Uterus (tissue), 3 donors: ENCODE measurements at regions not wholly inside any gene's neighbourhood (a gene's known extent, or its start where the extent isn't known, plus 50 kb on each side); places are given as distances from the start of the nearest gene placed in this dataset.

Experiments
- DNase-seq, 2 donors: peaks; one replicate each; pipeline ENCODE4 v3.0.0-alpha.2; 2019 to 2020
- H3K27ac ChIP-seq, 2 donors: fragments of 200-600 bp; sonication (generic); 1 replicate in 1 of 2; 2 replicates in 1 of 2; pipeline ENCODE4 v1.5.1; 2016 to 2018
- H3K27me3 ChIP-seq, 2 donors: fragments of 200-600 bp; sonication (generic); one replicate each; pipeline ENCODE4 v1.5.1; 2018 to 2019; ENCODE audit warnings: control low read depth in 1 of 2
- H3K36me3 ChIP-seq, 2 donors: fragments of 200-600 bp; sonication (generic); one replicate each; pipeline ENCODE4 v1.5.1; 2019; ENCODE audit warnings: control low read depth in 1 of 2
- H3K4me1 ChIP-seq, 2 donors: fragments of 200-600 bp; sonication (generic); one replicate each; pipeline ENCODE4 v1.5.1; 2018 to 2019; ENCODE audit warnings: control low read depth in 1 of 2
- H3K4me3 ChIP-seq, 2 donors: fragments of 200-600 bp; sonication (generic); 1 replicate in 1 of 2; 2 replicates in 1 of 2; pipeline ENCODE4 v1.5.1; 2018 to 2019; ENCODE audit warnings: mild to moderate bottlenecking in 1 of 2
- H3K9me3 ChIP-seq, 2 donors: fragments of 200-600 bp; sonication (generic); one replicate each; pipeline ENCODE4 v1.5.1; 2019; ENCODE audit warnings: control low read depth in 1 of 2
- POLR2A ChIP-seq, 2 donors: fragments of 450-650 bp; IDR thresholded peaks; one replicate each; pipeline ENCODE4 v1.6.1; 2016; ENCODE audit warnings: antibody characterized with exemption in 2 of 2, mild to moderate bottlenecking in 1 of 2, moderate library complexity in 1 of 2
- intact Hi-C: fragments of 100-400 bp; cut with DNase I; formaldehyde crosslinking; loops from one replicate; pipeline ENCODE4 v1.15.1; 2023; ENCODE audit warnings: low total_unique reads
- TF ChIP-seq, protein P1 (sequence below), 4 experiments: fragments of 200-600 bp in 2 of 4; fragments of 450-650 bp in 2 of 4; sonication (generic) in 2 of 4; IDR thresholded peaks; one replicate each; pipeline ENCODE4 v1.5.1; 2016 to 2019; ENCODE audit warnings: antibody characterized with exemption in 4 of 4, mild to moderate bottlenecking in 2 of 4, moderate library complexity in 1 of 4
- donor health status: DM: yes; HTN: yes; CAD: no.

GRCh38 chr3:193801097-193801496, 208.1 kb downstream of the OPA1 start:
- intact Hi-C loops = no loop called here
- no peak overlapping the region for H3K4me3 ChIP-seq
- no peak for DNase-seq

GRCh38 chr3:193803288-193803687, 210.3 kb downstream of the OPA1 start:
- Histone ChIP-seq H3K4me1 (no peaks in the 10 kb centered on the region), H3K27me3 (no peaks in the 10 kb centered on the region), H3K9me3 (no peaks in the 10 kb centered on the region), H3K4me3 (no peak overlapping the region), H3K27ac (no peak overlapping the region), H3K36me3 (no peaks in the 10 kb centered on the region)
- intact Hi-C loops = no loop called here
- DNase-seq = no peak
- TF ChIP-seq, protein P1, sequence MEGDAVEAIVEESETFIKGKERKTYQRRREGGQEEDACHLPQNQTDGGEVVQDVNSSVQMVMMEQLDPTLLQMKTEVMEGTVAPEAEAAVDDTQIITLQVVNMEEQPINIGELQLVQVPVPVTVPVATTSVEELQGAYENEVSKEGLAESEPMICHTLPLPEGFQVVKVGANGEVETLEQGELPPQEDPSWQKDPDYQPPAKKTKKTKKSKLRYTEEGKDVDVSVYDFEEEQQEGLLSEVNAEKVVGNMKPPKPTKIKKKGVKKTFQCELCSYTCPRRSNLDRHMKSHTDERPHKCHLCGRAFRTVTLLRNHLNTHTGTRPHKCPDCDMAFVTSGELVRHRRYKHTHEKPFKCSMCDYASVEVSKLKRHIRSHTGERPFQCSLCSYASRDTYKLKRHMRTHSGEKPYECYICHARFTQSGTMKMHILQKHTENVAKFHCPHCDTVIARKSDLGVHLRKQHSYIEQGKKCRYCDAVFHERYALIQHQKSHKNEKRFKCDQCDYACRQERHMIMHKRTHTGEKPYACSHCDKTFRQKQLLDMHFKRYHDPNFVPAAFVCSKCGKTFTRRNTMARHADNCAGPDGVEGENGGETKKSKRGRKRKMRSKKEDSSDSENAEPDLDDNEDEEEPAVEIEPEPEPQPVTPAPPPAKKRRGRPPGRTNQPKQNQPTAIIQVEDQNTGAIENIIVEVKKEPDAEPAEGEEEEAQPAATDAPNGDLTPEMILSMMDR (IDR thresholded peaks at IDR 0.05) = no peak
- no peak for TF ChIP-seq POLR2A (IDR thresholded peaks at IDR 0.05)

More at GRCh38 chr3:193801097-193801496, 208.1 kb downstream of the OPA1 start:
- TF ChIP-seq POLR2A (IDR thresholded peaks at IDR 0.05) = no peak
- TF ChIP-seq, protein P1 (IDR thresholded peaks at IDR 0.05) = no peak
- no peaks in the 10 kb centered on the region for H3K9me3 ChIP-seq
- H3K36me3 ChIP-seq = no peaks in the 10 kb centered on the region
- no peaks in the 10 kb centered on the region for H3K27me3 ChIP-seq
- H3K4me1 ChIP-seq = no peaks in the 10 kb centered on the region
- H3K27ac ChIP-seq = no peak overlapping the region

DNA sequence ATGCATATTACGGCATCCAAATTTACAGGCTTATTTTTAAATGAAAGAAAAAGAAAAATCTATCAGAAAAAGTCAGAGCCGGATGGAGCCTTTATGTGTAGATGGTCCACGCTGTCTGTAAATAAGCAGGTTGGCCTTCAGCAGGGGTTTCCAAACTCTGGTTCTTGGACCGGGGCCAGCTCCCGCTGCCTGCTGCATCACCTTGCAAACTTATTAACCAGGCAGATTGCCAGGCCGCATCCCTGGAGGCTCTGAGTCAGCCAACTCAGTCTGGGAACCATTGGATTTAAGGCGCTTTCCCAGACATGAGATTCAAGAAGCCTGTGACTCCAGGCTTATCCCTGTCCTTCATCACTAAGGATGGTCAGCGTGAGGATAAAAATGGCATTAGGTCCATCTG, 212.4 kb downstream of the OPA1 start:
- H3K36me3 ChIP-seq = no peaks in the 10 kb centered on the region
- H3K4me1 ChIP-seq = no peaks in the 10 kb centered on the region
- DNase-seq = peak; percentile 62 to 72
- intact Hi-C loops = no loop called here
- TF ChIP-seq POLR2A (IDR thresholded peaks at IDR 0.05) = no peak
- TF ChIP-seq, protein P1 (IDR thresholded peaks at IDR 0.05) = no peak
- H3K4me3 ChIP-seq = no peak overlapping the region
- H3K27ac ChIP-seq = no peak overlapping the region
- H3K27me3 ChIP-seq = no peaks in the 10 kb centered on the region
- H3K9me3 ChIP-seq = no peaks in the 10 kb centered on the region

GRCh38 chr3:193808317-193808716, 215.3 kb downstream of the OPA1 start:
- intact Hi-C loops = no loop called here
- no peak overlapping the region for H3K4me3 ChIP-seq
- H3K9me3 ChIP-seq = no peaks in the 10 kb centered on the region
- DNase-seq = no peak
- no peaks in the 10 kb centered on the region for H3K36me3 ChIP-seq
- TF ChIP-seq, protein P1 (IDR thresholded peaks at IDR 0.05) = no peak
- no peak for TF ChIP-seq POLR2A (IDR thresholded peaks at IDR 0.05)
- H3K4me1 ChIP-seq = no peaks in the 10 kb centered on the region
- no peaks in the 10 kb centered on the region for H3K27me3 ChIP-seq
- H3K27ac ChIP-seq = no peak overlapping the region

DNA sequence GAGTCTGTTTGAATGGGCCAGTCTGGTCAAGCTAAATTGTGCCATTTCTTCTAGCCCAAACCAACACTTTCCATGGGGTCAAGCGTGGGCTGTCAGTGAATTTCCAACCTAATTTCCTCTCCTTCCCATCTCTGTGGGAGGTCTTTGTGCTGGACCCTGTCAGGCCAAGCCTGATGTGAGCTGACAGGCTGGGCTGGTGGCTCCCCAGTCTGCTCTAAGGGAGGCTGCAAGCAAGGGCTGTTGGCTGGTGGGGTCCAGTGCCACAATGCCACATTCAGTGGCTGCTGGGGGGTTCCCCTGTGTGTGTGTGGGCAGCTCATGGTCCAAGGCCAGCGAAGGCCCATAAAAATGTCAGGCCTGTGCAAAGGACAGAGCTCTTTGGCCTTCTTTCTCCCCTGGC, 216.1 kb downstream of the OPA1 start:
- intact Hi-C loops = no loop called here

More for the DNA sequence above, 216.1 kb downstream of the OPA1 start:
- H3K27ac ChIP-seq = no peak overlapping the region
- H3K27me3 ChIP-seq = no peaks in the 10 kb centered on the region
- no peak for DNase-seq
- no peaks in the 10 kb centered on the region for H3K9me3 ChIP-seq
- H3K4me3 ChIP-seq = no peak overlapping the region
- H3K36me3 ChIP-seq = no peaks in the 10 kb centered on the region
- no peaks in the 10 kb centered on the region for H3K4me1 ChIP-seq
- TF ChIP-seq, protein P1 (IDR thresholded peaks at IDR 0.05) = no peak
- TF ChIP-seq POLR2A (IDR thresholded peaks at IDR 0.05) = no peak
